Ecto neural progenitor cell (in vitro differentiated cells): ENCODE measurements at regions not wholly inside any gene's neighbourhood (a gene's known extent, or its start where the extent isn't known, plus 50 kb on each side); places are given as distances from the start of the nearest gene placed in this dataset.

ENCODE experiments used
- DNase-seq: peaks from one replicate; pipeline ENCODE4 v3.0.0-alpha.2; 2018; ENCODE audit warnings: low spot score

DNA sequence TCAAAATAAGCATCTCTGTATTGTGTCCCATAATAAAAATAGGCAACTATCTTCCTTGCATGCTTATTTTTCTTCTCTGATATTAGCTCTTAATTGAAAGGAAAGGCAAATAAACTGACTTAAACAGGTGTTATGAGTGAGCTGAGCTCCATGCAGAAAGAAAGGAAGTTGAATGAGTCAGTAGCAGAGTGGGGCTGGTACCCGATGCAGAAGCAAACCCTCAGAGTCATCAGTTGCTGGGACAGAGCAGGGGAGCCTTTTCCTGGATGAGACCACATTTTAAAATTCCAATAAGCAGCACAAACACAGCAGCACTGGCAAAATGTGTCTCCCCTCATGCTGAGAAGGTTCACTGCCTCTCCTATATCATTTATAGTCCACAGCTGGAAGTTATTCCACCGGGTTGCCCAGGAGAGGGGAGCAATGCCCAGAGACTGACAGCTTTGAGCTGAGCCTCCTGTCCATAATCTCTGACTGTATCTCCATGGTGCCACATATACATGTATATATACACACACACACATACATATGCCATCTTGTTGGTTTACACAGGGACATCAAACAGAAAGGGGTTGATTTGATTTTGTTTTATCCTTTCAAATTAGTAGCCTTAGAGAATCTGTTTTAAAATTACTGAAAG, 274.3 kb upstream of the PPARGC1A start:
- DNase-seq = no peak

DNA sequence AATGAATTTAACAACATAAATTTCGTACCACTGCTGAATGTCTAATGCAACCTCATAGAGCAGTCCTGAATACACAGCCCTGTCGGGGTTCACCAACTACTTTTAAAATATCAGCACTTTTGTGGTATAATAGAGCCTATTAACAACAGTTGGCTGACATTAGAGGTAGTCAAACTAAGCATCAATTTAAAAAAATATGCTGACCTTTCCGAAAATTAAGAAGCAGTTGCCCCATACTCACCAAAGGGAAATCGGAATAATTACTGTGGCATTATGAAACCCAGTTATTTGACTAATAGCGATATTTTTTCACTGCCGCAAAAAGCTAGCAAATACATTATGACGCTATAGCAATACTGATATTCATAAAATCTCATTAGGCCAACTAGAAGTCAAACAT, 273.5 kb upstream of the PPARGC1A start:
- no peak for DNase-seq

DNA sequence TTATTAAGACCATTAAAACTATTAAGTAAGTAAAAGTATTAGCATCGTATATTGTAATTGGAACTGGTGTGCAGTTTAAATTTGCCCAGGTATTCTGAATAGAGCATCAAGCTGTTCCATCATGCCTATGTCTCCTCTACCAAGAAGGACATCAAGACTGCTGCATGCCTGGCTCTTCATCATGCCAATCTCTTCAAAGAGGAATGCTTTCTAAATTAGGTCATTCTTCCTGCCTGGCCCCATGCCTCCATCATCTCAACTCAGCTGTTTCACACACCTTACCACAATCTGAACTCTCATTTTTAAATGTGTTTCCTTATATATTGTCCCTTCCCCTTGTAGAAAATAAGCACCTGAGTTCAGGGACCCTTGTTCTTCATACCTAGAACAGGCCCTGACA, 270.5 kb upstream of the PPARGC1A start:
- DNase-seq = no peak

DNA sequence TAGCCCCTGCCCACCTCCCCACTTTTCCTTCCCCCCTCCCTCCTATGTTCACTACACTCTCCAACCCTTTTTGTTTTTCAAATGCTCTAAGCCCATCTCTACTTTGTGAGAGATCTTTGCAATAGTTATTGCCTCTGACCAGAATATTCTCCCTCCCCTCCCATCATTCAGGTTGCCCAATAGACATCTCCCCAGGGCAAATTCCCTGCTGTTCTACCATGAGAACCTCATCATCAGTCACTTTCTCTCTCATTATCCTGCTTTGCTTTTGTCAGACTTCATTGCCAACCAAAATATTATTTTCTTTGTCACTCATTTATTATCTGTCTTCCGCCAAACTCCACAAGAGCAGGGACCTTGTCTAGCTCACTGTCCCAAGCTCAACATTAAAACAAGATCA, 268.2 kb upstream of the PPARGC1A start:
- no peak for DNase-seq

DNA sequence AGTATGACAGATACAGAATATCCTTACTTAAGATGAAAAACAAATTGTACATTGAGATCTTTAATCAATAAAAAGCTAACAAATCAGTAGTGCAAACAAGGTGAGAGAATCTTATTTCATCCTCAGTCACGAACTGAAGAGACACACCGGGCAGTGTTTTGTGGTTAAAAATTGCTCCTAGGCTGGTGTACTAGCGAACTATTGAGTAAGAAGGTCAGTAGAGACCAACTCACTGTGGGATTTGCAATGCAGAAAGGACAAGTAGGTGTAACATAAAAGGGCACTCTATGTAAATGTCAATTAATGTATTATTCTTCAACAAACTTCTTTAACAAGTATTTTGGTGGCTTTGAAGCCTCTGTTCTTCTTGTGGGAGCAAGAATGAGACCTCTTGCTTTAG, 260.2 kb upstream of the PPARGC1A start:
- no peak for DNase-seq

DNA sequence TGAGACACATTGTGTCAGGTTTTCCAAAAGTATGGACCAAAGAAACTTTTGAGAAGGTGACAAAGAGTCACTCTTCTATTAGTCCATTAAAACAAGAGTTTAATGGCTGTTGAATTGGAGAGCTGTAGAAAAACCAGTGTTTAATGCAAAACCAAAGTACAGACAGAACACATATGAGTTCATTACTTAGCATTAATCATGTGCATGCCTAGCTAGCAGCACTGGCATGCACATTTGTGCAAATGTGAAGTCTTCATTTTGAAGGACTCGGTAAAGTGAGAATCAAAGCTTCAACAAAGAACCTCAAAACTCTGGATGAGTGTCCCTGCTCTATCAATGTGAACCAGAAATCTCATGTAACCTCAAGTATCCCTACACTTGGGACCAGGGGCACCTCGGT, 256.3 kb upstream of the PPARGC1A start:
- no peak for DNase-seq

DNA sequence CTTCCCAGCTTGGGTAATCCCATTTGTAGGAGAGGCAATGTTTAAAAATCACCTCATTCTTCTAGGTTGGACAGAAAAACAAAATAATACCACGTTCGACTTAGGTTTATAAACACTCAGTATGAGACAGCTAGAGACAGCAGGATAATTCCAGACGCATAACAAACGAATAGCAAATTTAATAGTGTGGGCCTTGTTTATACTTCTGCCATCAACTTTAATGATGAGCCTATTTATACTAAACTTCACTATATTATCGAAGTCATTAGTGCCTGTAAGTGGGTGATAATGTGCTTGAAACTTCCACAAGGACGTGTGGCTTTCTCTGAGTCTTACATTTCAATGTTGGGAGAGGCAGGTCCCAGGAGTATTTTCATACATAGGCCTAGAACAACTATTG, 255.7 kb upstream of the PPARGC1A start:
- DNase-seq = no peak

DNA sequence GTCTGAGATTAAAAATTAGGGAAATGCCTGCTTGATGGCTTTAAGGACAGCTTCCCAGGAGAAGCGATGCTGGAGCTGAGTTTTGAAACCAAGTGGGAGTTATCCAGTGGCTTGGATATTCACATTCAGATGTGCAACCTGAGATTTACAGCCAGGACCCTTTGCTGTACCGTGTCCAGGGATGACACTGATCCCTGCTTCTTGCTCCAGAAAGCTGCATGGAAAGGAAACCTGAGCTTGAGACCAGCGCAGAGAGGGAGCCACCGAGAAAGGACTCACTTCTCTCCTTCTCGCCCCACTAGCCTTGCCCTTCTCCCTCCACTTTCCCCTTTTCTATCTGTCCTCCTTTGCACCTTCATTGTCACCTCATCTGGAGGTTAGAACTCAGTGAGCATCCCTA, 254.5 kb upstream of the PPARGC1A start:
- DNase-seq = no peak

DNA sequence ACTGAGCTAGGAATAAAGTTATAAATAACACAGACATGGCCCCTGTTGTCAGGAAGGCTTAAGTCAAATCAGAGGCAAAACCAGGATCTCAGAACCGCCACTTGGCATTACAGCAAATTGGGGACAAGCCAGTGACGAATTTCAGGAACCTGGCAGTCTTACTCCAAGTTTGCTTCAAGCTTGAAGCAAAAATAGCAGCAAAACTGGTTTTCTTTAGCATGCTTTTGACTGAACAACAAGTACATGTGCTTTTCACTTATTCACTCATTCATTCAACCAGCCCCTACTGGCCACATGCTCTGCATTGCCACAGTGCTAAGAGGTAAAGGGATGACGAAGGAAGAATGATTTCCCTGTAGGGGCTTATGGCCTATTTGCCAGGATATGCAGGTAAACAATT, 253.9 kb upstream of the PPARGC1A start:
- no peak for DNase-seq

DNA sequence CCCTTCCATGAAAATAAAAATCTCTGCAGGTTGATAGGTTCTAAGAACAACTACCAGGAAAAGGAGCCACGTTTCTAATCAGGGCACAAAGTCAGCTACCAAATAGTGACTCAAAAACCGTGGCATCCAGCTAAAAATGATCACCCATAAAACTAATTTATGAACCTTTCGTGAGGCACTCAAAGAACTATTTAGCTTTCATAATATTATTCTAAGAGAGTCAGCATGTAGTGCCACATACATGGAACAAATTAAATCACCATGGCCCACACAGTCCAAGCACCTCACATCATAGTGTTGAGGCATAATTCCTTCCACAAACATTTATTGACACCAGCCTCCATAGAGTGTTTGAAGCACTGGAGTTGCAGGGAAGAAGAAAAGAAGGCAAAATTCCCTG, 252.0 kb upstream of the PPARGC1A start:
- DNase-seq = no peak

DNA sequence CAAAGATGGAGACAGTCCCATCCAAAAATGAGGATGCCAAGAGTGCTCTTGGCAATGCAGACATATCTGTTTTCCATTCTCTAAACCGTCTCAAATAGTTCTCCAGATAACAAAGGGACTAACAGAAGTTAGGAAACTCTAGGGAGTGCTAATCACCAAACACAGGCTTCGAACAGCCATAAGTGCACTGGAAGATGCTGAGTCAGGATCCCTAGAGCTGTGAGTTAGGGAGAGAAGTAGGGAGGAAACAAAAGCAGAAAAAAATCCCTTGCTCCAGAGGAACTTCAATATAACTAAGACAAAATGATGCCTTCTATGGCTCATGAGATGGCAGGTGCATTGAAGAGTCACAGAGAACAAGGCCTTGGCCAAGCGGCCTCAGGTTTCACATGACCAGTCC, 251.0 kb upstream of the PPARGC1A start:
- DNase-seq = no peak

DNA sequence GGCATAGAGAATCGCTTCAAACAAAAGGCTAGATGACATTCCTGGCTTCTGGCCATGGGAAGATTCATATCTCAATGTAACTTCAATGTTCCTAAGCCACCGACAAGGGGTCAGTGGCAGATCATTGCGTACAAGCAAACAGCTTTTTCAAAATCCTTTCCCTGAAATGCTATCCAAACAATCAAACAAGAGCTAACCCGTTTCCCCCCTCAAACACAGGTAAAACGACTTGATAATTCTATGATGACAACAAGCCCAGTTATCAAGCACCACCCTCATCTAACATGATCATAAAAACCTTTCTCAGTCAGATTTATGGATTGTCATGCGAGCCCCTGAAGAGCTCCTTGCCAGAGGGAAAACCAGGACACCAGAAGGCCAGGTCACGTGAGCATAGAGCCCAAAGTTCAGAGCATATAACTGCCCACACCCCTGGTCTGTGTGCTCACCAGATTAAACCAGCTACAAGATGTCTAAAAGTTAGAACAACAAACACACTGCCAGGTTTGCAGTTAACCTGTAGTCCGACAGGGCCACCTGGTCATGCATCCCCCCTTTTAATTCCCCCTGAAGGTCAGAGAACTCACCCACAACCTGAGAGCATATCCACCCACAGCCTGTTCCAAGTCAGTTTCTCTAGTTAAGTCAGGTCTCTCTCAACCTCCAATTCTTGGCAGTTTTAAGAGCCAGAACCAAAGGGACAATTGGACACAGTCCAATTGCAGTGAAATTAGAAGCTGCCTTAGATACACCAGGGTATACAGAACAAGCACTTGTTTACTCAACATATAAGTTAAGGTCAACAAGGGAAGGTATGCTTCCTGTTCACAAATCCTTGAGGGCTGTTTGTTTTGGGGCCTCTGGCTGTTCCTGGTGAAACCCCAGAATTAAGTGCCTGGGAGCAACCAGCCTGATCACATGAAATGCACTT, 248.1 kb upstream of the PPARGC1A start:
- DNase-seq = no peak

DNA sequence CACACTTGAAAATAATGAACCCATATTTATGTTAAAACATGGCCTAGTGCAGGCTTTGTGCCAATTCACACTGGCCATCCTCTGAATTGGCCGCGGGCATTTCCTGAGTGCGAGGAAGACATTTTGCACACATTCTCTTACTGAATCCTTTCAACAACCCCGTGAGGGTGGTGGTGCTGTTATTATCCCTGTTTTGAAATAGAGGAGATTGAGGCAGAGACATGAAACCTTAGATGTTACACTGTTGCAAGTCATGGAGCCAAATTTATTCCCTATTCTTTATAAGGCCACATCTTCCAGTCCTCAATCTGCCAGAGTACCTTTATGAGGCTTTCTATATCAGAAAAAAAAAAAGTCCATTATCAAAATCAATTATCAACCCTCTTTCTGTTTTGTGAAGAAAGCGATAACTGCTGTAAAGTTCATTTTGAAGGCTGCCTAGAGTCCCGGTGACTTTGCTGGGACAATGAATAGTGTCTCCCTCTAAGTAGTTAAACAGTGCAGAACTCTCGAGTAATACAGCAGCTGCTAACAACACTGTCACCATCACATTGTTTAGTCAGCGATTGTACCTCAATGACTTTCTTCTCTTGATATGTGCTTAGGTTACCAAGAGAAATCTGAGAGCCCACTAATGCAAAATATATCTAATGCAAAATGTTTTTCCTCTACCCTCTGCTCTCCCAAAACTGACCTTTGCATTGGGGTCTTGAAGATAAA, 242.3 kb upstream of the PPARGC1A start:
- DNase-seq = no peak

DNA sequence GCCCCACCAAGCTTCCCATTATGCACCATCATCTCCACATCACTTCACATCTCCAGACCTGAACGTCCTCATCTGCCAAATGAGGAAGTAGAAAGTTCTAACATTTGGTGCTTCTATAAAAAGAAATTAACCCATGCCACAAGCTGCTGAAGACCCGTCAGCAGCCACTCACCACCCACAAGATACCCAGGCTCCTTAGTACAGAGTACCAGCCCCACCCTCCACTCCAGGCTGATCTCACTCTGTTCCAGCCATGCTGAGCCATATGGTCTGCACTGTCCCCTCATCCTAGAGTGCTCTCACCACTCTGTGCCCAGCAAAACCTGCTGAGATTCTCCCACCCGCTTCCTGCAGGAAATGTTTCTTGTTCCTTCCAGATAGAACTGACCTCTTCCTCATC, 240.8 kb upstream of the PPARGC1A start:
- DNase-seq = no peak

DNA sequence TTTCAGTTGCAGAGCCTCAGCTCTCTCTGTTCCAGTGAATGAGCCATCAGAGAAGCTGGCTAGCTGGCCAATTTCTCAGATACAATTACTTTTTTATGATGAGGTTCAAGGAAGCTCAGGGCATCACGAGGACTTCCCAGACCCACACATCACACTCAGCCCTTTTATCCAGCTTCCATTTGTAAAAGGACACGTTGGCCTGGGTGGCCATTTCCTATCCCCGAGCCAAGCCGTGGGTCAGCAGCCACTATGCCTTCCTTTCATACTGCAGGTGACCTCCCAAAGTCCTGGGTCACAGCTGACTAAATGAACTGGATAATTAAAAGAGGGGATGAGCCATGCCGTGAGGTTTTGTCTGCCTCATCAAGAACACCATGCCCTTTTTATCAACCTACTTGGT, 236.9 kb upstream of the PPARGC1A start:
- DNase-seq = no peak

DNA sequence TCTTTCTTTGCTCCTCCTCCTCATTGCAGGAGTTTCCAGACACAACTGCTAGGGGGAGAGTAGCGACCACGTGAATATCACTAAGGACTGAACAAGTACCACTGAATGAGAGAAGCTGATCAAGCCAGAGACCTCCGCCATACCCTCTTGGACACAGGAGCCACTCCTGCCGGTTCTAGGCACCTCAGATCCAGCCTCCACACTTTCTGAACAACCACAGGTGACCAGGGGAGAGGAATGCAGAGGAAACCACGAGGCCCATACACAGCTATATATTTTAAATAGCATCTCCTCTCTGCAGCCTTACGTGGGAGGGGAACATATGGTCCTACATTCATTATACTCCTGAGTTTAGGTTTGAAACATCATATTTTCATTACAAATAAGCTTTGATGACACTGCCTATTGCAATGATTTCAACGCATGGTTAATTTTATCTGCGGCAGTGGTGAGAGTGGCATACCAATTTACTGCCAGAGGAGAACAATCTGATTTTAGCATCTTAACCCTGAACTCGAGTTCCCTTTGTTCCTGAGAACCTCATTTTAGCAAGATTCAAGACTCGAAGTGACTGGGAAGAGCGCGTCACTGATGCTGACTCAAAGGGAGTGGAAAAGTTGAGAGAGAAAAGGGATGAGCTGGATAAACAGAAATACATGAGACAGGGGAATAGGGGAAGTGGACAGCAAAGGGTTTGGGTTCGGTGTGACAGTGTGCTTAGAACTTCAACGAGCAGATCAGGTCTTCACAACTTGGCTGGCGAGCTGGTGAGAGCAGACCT, 231.7 kb upstream of the PPARGC1A start:
- DNase-seq = no peak

DNA sequence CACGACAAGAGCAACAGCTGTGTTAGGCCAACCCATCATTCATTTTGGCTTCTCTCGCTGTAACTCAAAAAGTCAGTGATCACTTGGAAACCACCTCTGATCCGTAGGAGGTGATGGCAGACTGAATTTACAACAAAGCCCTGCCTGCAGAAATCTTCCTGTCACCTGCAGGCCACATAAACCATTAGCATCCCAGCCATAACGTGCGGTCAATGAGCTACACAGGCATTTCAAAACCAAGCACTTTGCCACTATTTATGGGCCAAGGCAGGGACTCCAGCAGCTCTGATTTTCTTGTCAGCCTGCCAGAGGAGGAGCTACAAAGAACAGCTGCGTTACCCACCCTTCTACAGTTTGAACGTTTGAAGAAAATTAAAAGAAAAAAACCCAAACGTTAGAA, 228.1 kb upstream of the PPARGC1A start:
- DNase-seq = no peak

DNA sequence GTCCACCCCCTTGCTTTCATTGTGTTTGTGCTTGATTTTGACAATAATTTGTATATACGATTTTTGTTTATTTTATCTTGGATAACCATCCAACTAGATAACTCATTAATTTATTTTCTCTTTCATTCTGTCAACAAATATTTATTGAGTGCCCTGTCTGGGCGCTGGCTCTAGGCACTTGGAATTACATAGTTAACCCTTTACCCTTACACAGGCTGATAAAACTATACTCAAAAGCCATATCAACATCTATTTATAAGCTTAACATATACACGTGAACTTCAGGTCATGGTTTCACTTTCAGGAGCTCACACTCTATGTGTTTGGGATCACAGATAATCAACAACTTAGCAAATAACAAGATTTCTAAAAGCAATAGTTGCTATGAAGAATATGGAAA, 226.3 kb upstream of the PPARGC1A start:
- no peak for DNase-seq

DNA sequence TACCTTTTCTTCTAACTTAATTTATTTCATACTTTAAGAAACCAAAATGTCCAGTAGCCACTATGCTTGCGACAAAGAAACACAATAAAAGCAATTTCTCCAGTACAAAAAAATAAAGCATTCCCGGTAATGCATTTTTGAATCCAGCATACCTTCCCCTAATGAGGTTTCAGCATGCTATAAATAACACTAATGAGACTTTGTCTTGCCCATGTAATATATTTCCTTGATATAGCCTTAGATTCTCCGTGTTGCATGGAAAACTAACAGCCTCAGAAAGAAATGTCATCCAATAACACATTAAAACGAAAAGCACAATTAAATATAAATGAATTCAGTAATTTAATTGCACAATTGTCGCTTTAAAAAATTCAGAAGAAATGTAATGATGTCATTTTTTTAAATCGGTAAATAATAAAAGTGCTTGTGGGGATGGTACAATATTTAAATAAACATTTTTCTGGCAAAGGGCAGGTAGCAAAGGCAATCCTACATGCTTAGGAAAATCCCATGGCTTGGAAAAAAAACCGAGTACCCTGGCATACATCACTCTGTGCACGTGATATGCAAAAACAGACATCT, 225.2 kb upstream of the PPARGC1A start:
- no peak for DNase-seq

DNA sequence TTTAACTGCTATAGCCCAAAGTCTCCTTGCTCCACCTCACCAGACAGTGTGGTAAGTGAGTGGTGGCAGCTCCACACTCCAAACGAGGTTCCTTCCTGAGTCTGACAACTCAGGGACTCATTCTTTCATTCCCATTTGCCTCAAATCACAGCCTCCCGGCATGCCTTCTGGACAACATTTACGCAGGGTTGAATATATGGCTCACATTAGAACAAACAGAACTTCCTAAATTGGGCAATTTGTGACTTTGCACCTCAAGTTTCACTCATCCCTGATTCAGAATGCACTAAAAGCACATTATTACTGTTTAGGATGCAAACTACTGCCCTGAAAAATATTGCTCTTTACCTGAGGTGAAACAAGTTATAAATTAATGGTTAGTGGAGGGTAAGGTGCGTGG, 224.6 kb upstream of the PPARGC1A start:
- no peak for DNase-seq

DNA sequence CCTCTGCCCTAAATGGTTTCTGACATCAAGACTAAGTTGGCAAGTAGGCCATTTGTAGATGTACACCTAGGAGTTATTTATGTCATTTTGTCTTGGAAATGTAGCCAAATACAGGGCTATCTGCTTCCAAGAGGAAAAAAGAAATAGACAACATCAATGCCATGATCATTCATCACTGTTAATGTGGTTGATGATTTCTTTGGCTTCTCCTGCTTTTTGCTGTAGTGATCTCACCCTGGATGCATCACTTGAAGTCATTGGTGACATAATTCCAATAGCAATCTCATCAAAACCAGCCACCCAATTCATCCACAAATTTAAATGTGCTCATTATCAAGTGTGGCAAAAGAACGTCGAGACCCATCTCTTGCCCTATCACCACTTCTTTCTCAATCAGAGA, 222.6 kb upstream of the PPARGC1A start:
- no peak for DNase-seq

DNA sequence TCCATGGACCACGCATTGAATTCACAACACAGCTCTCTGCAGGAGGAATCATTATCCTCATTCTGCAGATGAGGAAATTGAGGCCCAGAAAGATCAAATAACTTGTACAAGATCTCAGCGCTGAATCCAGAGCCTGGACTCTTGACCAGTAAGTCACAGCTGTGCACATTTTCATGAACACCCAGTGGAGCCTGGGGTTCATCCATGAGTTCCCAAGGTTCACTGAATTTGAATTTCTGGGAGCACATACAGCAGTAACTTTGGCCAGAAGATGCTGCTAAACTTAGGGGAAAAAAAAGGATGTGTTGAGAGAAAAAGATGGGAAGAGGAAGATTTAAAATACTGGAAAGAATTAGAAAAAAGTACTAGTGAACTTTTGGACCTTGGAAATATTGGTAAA, 218.7 kb upstream of the PPARGC1A start:
- DNase-seq = no peak
